ENCODE measurements at regions not wholly inside any gene's neighbourhood (a gene's known extent, or its start where the extent isn't known, plus 50 kb on each side); places are given as distances from the start of the nearest gene placed in this dataset.

- TF ChIP-seq CTCF (conservative IDR thresholded peaks at IDR 0.05; ENCODE audit: low read depth, low read length): no peak
- H3K4me3 ChIP-seq (ENCODE audit: low read length): no peak overlapping the region
- DNase-seq (ENCODE audit: low read depth): no peak
Measured at GRCh38 chr2:21571686-21572085, 447.9 kb downstream of the TDRD15 start.

- DNase-seq (ENCODE audit: low read depth): no peak
- no peak for TF ChIP-seq CTCF (conservative IDR thresholded peaks at IDR 0.05; ENCODE audit: low read depth, low read length)
- H3K4me3 ChIP-seq (ENCODE audit: low read length): no peak overlapping the region
Measured at GRCh38 chr2:21580391-21580790, 456.6 kb downstream of the TDRD15 start.

- DNase-seq (ENCODE audit: low read depth): no peak
- no peak overlapping the region for H3K4me3 ChIP-seq (ENCODE audit: low read length)
- no peak for TF ChIP-seq CTCF (conservative IDR thresholded peaks at IDR 0.05; ENCODE audit: low read depth, low read length)
Measured at GRCh38 chr2:21585881-21586280, 462.1 kb downstream of the TDRD15 start.

GRCh38 chr2:21590026-21590690, 466.4 kb downstream of the TDRD15 start:
- DNase-seq (ENCODE audit: low read depth): no peak
- no peak overlapping the region for H3K4me3 ChIP-seq (ENCODE audit: low read length)
- TF ChIP-seq CTCF (conservative IDR thresholded peaks at IDR 0.05; ENCODE audit: low read depth, low read length): no peak

GRCh38 chr2:21591926-21592325, 468.2 kb downstream of the TDRD15 start:
- DNase-seq (ENCODE audit: low read depth): no peak
- no peak for TF ChIP-seq CTCF (conservative IDR thresholded peaks at IDR 0.05; ENCODE audit: low read depth, low read length)

GRCh38 chr2:21599417-21599816, 475.6 kb downstream of the TDRD15 start:
- no peak for TF ChIP-seq CTCF (conservative IDR thresholded peaks at IDR 0.05; ENCODE audit: low read depth, low read length)
- DNase-seq (ENCODE audit: low read depth): no peak
- no peak overlapping the region for H3K4me3 ChIP-seq (ENCODE audit: low read length)

More at GRCh38 chr2:21591926-21592325, 468.2 kb downstream of the TDRD15 start:
- no peak overlapping the region for H3K4me3 ChIP-seq (ENCODE audit: low read length)

- H3K4me3 ChIP-seq (ENCODE audit: low read length): no peak overlapping the region
- no peak for TF ChIP-seq CTCF (conservative IDR thresholded peaks at IDR 0.05; ENCODE audit: low read depth, low read length)
- no peak for DNase-seq (ENCODE audit: low read depth)
Measured at GRCh38 chr2:21602789-21603188, 479.0 kb downstream of the TDRD15 start.

All from retinal pigment epithelial cell (primary cell).